K562 (cell line): ENCODE measurements at regions not wholly inside any gene's neighbourhood (a gene's known extent, or its start where the extent isn't known, plus 50 kb on each side); places are given as distances from the start of the nearest gene placed in this dataset.

ENCODE experiments used
- ATAC-seq: fragments of 200-7000 bp; cut with Tn5 transposase; 3 replicates; pipeline ENCODE4 v1.9.1; 2020; ENCODE audit warnings: moderate library complexity
- BruUV-seq: library from RNA; stranded (reverse); fragments of 400-500 nt; replicated peaks from 2 replicates; lab custom pipeline; 2021; lab: Mats Ljungman, UMichigan
- CTCF ChIA-PET: fragments of 300-600 bp; formaldehyde crosslinking; extraction: SDS; loops from one replicate; lab custom pipeline; 2021; ENCODE audit warnings: low intra/inter-chr PET ratio; lab: Yijun Ruan, JAX
- POLR2A ChIA-PET: fragments of 300-600, 350-650 bp; sonication (Branson Sonifier 250); formaldehyde crosslinking; extraction: SDS; loops from one replicate; lab custom pipeline; 2021; ENCODE audit warnings: antibody characterized with exemption, inconsistent platforms; lab: Yijun Ruan, JAX
- DNase-seq, 4 experiments: peaks; one replicate each; pipeline versions ENCODE4 v3.0.0 to v3.0.0-alpha.2; 2011 to 2018; ENCODE audit warnings: low spot score in 3 of 4, mixed read lengths in 3 of 4; ENCODE audit errors: extremely low read depth in 1 of 4
- FAIRE-seq: peaks from 2 replicates; lab custom pipeline; 2011; peaks lifted over from hg19 to GRCh38; lab: Jason Lieb, UNC
- H2AFZ ChIP-seq: 2 replicates; pipeline ENCODE4 v1.6.0; 2011; ENCODE audit warnings: low read depth, low read length, control low read depth, inconsistent platforms
- H3K27ac ChIP-seq: fragments of 200-600 bp; 3 replicates; pipeline ENCODE4 v1.8.0; 2011; ENCODE audit warnings: low read depth, mild to moderate bottlenecking, control low read depth, inconsistent platforms, low read length, moderate library complexity, mixed read lengths; ENCODE audit errors: extremely low read depth
- H3K27me3 ChIP-seq, 2 experiments: fragments of 300-600 bp in 1 of 2; 2 replicates in 1 of 2; 3 replicates in 1 of 2; pipeline versions ENCODE4 v1.6.0 to v1.8.0; 2011; ENCODE audit warnings: inconsistent platforms in 2 of 2, low read length in 2 of 2, mild to moderate bottlenecking in 1 of 2, mixed read lengths in 1 of 2, moderate library complexity in 1 of 2; ENCODE audit not compliant: control insufficient read depth in 2 of 2, insufficient read depth in 2 of 2
- H3K36me3 ChIP-seq: fragments of 300-600 bp; 3 replicates; pipeline ENCODE4 v1.8.0; 2011; ENCODE audit warnings: mild to moderate bottlenecking, low read length, inconsistent platforms; ENCODE audit not compliant: control insufficient read depth, insufficient read depth
- H3K4me1 ChIP-seq, 2 experiments: fragments of 200-600 bp in 1 of 2; replicated peaks in 1 of 2; 2 replicates in 1 of 2; 3 replicates in 1 of 2; pipeline versions ENCODE4 v1.5.1 to v1.8.0; 2011; ENCODE audit warnings: inconsistent platforms in 2 of 2, low read length in 2 of 2, mild to moderate bottlenecking in 1 of 2, mixed read lengths in 1 of 2, moderate library complexity in 1 of 2; ENCODE audit not compliant: control insufficient read depth in 2 of 2, insufficient read depth in 2 of 2
- H3K4me2 ChIP-seq: 2 replicates; pipeline ENCODE4 v1.6.1; 2011; ENCODE audit warnings: low read length, control low read depth, inconsistent platforms, mixed read lengths; ENCODE audit not compliant: insufficient read depth
- H3K4me3 ChIP-seq: fragments of 200-600 bp; sonication (generic), shearing (Covaris generic); 2 replicates; pipeline ENCODE4 v1.5.1; 2016; ENCODE audit warnings: control low read depth, inconsistent platforms
- H3K79me2 ChIP-seq: fragments of 200-600 bp; 3 replicates; pipeline ENCODE4 v1.8.0; 2011; ENCODE audit warnings: low read length, inconsistent platforms; ENCODE audit not compliant: control insufficient read depth, insufficient read depth
- H3K9ac ChIP-seq, 2 experiments: 2 replicates each; pipeline versions ENCODE4 v1.6.0 to v1.6.1; 2011; ENCODE audit warnings: low read depth in 2 of 2, low read length in 2 of 2, control low read depth in 1 of 2, inconsistent platforms in 1 of 2, mild to moderate bottlenecking in 1 of 2, mixed read lengths in 1 of 2; ENCODE audit not compliant: insufficient read depth in 1 of 2
- H3K9me1 ChIP-seq: one replicate; pipeline ENCODE4 v1.6.0; 2011; ENCODE audit warnings: inconsistent platforms, mild to moderate bottlenecking, low read length, moderate library complexity; ENCODE audit not compliant: control insufficient read depth, insufficient read depth
- H3K9me3 ChIP-seq: replicated peaks from 2 replicates; pipeline ENCODE4 v1.5.1; 2011; ENCODE audit warnings: low read depth, low read length, inconsistent platforms; ENCODE audit not compliant: control insufficient read depth, insufficient read depth
- H4K20me1 ChIP-seq: replicated peaks from 2 replicates; pipeline ENCODE4 v1.6.1; 2011; ENCODE audit warnings: low read length, inconsistent platforms, mixed read lengths; ENCODE audit not compliant: control insufficient read depth, insufficient read depth
- BHLHE40 ChIP-seq: IDR thresholded peaks from 2 replicates; pipeline ENCODE4 v1.6.1; 2011; ENCODE audit warnings: low read length, improper control_type of control experiment
- CBFA2T3 ChIP-seq: fragments of 450-650 bp; IDR thresholded peaks from 2 replicates; pipeline ENCODE4 v1.6.1; 2017
- EGR1 ChIP-seq: fragments of 450-650 bp; conservative IDR thresholded peaks from 2 replicates; pipeline ENCODE4 v1.6.1; 2017; ENCODE audit warnings: mild to moderate bottlenecking
- FOSL1 ChIP-seq: fragments of 200-800 bp; sonication (Bioruptor generic); conservative IDR thresholded peaks from 2 replicates; pipeline ENCODE4 v1.6.1; 2016; ENCODE audit warnings: missing genetic modification characterization, missing compliant biosample characterization
- FOXA1 ChIP-seq: fragments of 450-650 bp; IDR thresholded peaks from 2 replicates; pipeline ENCODE4 v1.6.1; 2016; ENCODE audit warnings: mild to moderate bottlenecking, borderline replicate concordance
- L3MBTL2 ChIP-seq: fragments of 450-650 bp; IDR thresholded peaks from 2 replicates; pipeline ENCODE4 v1.6.1; 2016; ENCODE audit warnings: mild to moderate bottlenecking, moderate library complexity
- ZNF668 ChIP-seq: fragments of 250-450 bp; sonication (Bioruptor Pico); IDR thresholded peaks from 2 replicates; pipeline ENCODE4 v1.8.0; 2022; ENCODE audit warnings: mild to moderate bottlenecking, inconsistent platforms
- WGBS: fragments of 100-300 bp; shearing (Covaris generic); methylation state at CpG from one replicate; pipeline ENCODE4 v1.1.6; 2016; ENCODE audit warnings: low coverage, mixed read lengths; ENCODE audit not compliant: insufficient coverage; ENCODE audit errors: missing lambda C conversion rate; 5-methylcytosine and 5-hydroxymethylcytosine counted together
- in situ Hi-C: fragments of 300-500 bp; cut with MboI; formaldehyde crosslinking; loops from 4 replicates; pipeline ENCODE4 v1.15.0; 2018; ENCODE audit warnings: inconsistent platforms, mixed read lengths
- intact Hi-C: fragments of 100-400 bp; cut with micrococcal nuclease; formaldehyde crosslinking; loops from 2 replicates; pipeline ENCODE4 v1.14.2; 2022
- TF ChIP-seq, protein P1 (sequence below), 2 experiments: fragments of 450-650 bp in 1 of 2; sonication (generic) in 1 of 2; formaldehyde crosslinking in 1 of 2; IDR thresholded peaks in 1 of 2; conservative IDR thresholded peaks in 1 of 2; 2 replicates each; pipeline versions ENCODE4 v1.6.1 to v1.8.1; 2016 to 2023; ENCODE audit warnings: mild to moderate bottlenecking in 2 of 2, moderate library complexity in 2 of 2, inconsistent platforms in 1 of 2, missing genetic modification reagents in 1 of 2
- TF ChIP-seq, protein P2 (sequence below): fragments of 450-650 bp; IDR thresholded peaks from 2 replicates; pipeline ENCODE4 v1.6.1; 2016; ENCODE audit warnings: missing biosample characterization, missing genetic modification characterization

DNA sequence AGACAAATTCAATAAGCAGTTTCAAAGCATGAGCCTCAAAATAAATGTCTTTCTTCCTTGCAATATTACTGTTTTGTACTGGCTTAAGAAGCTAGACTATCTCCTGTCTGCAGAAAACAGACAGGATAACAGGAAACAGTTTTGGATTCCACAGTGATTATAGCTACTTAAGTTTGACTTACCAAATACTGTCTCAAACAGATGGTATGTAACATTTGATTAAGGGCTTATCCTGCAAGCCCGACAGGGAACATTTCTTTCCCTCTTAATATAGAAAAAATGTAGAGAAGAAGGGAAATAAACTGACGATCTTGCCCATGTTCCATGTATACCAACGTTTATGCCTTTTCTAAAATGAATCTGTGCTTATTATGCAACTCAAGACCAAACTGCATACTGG is 179.9 kb upstream of the EEA1 start:
- TF ChIP-seq ZNF668 (CRISPR knock-in tag) = no peak
- TF ChIP-seq CBFA2T3 = 0 out of 2 replicates have a peak, but pooled peaks have one; percentile 14
- Histone ChIP-seq H2AFZ (no peak overlapping the region), H4K20me1 (no peaks in the 10 kb centered on the region), H3K9ac (no peak overlapping the region), H3K79me2 (no peaks in the 10 kb centered on the region), H3K4me3 (no peak overlapping the region), H3K27me3 (no peaks in the 10 kb centered on the region), H3K9me3 (no peaks in the 10 kb centered on the region), H3K9me1 (no peaks in the 10 kb centered on the region), H3K4me1 (peaks cover 0 to 6% of the 10 kb centered on the region in 2 experiments; a peak in 1 of 5 replicates), H3K36me3 (no peaks in the 10 kb centered on the region), H3K4me2 (no peak overlapping the region), H3K27ac (no peak overlapping the region)
- WGBS = 18% methylated on average over 3 of the region's 3 CpGs
- ChIA-PET POLR2A (interaction anchor here (2.5 kb wide), 1 partner anchor 10 kb away, joined by 7 read pairs; no protein-coding TSS in a partner anchor), CTCF (no interaction called here)
- ATAC-seq (no peak), FAIRE-seq (no peak), DNase-seq (no peak)
- BruUV-seq = no TSS peak
- in situ Hi-C loops (no loop called here), intact Hi-C loops (no loop called here)

- DNase-seq (no peak), ATAC-seq (no peak), FAIRE-seq (no peak)
- peaks cover 0 to 11% of the 10 kb centered on the region in 2 experiments; a peak in 3 of 5 replicates for H3K4me1 ChIP-seq
- H3K27ac ChIP-seq = no peak overlapping the region
- in situ Hi-C loops = no loop called here
- H3K4me2 ChIP-seq = no peak overlapping the region
- TF ChIP-seq EGR1 = peak; percentile 35; the same call in 1 of the 2 replicates
- TF ChIP-seq, protein P1, sequence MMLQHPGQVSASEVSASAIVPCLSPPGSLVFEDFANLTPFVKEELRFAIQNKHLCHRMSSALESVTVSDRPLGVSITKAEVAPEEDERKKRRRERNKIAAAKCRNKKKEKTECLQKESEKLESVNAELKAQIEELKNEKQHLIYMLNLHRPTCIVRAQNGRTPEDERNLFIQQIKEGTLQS (IDR thresholded peaks at IDR 0.05) = peak; percentile 44; the same call in 1 of the 2 replicates
- TF ChIP-seq, protein P1 (CRISPR knock-in tag; conservative IDR thresholded peaks at IDR 0.05) = no peak
- peak; percentile 21; the same call in 1 of the 2 replicates for TF ChIP-seq L3MBTL2
- no peak for TF ChIP-seq FOXA1
- TF ChIP-seq FOSL1 = 0 out of 2 replicates have a peak, but pooled peaks have one; percentile 39
- TF ChIP-seq BHLHE40 = peak; percentile 82
- TF ChIP-seq, protein P2, sequence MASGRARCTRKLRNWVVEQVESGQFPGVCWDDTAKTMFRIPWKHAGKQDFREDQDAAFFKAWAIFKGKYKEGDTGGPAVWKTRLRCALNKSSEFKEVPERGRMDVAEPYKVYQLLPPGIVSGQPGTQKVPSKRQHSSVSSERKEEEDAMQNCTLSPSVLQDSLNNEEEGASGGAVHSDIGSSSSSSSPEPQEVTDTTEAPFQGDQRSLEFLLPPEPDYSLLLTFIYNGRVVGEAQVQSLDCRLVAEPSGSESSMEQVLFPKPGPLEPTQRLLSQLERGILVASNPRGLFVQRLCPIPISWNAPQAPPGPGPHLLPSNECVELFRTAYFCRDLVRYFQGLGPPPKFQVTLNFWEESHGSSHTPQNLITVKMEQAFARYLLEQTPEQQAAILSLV = no peak
- H3K4me3 ChIP-seq = no peak overlapping the region
- no peaks in the 10 kb centered on the region for H3K27me3 ChIP-seq
- ChIA-PET CTCF (no interaction called here), POLR2A (interaction anchor here (0.6 to 2.5 kb wide), 3 partner anchors 11 to 110 kb away, joined by 3 to 7 read pairs (median 3); no protein-coding TSS in a partner anchor)
- H3K36me3 ChIP-seq = no peaks in the 10 kb centered on the region
- H2AFZ ChIP-seq = peak overlapping the region; percentile 49
- no peaks in the 10 kb centered on the region for H3K79me2 ChIP-seq
- BruUV-seq = no TSS peak
- H3K9ac ChIP-seq = no peak overlapping the region
- no peaks in the 10 kb centered on the region for H3K9me1 ChIP-seq
- H4K20me1 ChIP-seq = no peaks in the 10 kb centered on the region
- intact Hi-C loops = no loop called here
- H3K9me3 ChIP-seq = peaks cover 3% of the 10 kb centered on the region; the same call in 1 of the 2 replicates
- 23% methylated on average over 4 of the region's 4 CpGs for WGBS
Observed at GRCh38 chr12:93109551-93110203, 180.6 kb upstream of the EEA1 start.
